LNCaP clone FGC (cell line): ENCODE measurements at regions not wholly inside any gene's neighbourhood (a gene's known extent, or its start where the extent isn't known, plus 50 kb on each side); places are given as distances from the start of the nearest gene placed in this dataset.

ENCODE experiments used
- DNase-seq: peaks from one replicate; pipeline ENCODE4 v3.0.0-alpha.2; 2011; ENCODE audit warnings: low read depth
- H3K4me3 ChIP-seq: 2 replicates; pipeline ENCODE4 v1.5.1; 2011; ENCODE audit warnings: mild to moderate bottlenecking, low read depth, low read length, control low read depth
- TF ChIP-seq, protein P1 (sequence below): IDR thresholded peaks from 2 replicates; pipeline ENCODE4 v1.5.1; 2012; ENCODE audit warnings: mild to moderate bottlenecking; ENCODE audit not compliant: control insufficient read depth, insufficient read depth; ENCODE audit errors: extremely low read depth

DNA sequence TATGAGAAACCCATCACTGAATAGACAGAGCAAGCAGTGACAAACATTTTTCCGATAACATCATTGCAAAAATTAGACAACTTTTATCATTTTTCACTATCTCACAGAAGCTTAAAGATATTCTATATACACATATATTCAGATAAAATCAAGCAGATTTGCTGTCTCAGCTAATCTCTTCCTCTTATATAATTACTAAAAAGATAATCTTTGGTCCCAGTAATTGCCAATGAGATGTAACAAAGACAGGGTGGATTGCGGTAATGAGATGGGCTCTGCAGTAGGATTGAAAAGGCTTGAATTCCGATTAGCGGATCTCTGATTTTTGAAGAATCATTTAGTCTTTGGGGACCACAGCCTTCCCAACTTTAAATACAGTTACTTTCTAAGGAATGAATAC is 63.5 kb downstream of the SYT4 start:
- TF ChIP-seq, protein P1, sequence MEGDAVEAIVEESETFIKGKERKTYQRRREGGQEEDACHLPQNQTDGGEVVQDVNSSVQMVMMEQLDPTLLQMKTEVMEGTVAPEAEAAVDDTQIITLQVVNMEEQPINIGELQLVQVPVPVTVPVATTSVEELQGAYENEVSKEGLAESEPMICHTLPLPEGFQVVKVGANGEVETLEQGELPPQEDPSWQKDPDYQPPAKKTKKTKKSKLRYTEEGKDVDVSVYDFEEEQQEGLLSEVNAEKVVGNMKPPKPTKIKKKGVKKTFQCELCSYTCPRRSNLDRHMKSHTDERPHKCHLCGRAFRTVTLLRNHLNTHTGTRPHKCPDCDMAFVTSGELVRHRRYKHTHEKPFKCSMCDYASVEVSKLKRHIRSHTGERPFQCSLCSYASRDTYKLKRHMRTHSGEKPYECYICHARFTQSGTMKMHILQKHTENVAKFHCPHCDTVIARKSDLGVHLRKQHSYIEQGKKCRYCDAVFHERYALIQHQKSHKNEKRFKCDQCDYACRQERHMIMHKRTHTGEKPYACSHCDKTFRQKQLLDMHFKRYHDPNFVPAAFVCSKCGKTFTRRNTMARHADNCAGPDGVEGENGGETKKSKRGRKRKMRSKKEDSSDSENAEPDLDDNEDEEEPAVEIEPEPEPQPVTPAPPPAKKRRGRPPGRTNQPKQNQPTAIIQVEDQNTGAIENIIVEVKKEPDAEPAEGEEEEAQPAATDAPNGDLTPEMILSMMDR: no peak
- no peak for DNase-seq

DNA sequence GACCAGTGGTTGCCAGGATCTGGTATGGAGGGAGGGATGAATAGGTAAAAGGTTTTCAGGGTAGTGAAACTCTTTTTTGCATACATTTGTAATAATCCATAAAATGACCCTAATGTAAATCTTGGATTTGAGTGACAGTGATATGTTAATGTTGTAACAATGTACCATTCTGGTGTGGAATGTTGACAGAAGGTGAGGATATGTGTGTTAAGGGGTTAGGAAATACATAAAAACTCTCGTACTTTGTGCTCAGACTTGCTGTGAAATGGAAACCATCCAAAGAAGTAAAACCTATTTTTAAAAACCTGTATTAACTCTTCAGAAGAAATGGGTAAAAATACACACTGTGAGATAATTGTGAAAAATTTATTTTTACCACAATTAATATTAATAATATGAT is 66.2 kb downstream of the SYT4 start:
- no peak overlapping the region for H3K4me3 ChIP-seq
- TF ChIP-seq, protein P1: no peak
- DNase-seq: no peak

More for the DNA sequence above, 63.5 kb downstream of the SYT4 start:
- no peak overlapping the region for H3K4me3 ChIP-seq

DNA sequence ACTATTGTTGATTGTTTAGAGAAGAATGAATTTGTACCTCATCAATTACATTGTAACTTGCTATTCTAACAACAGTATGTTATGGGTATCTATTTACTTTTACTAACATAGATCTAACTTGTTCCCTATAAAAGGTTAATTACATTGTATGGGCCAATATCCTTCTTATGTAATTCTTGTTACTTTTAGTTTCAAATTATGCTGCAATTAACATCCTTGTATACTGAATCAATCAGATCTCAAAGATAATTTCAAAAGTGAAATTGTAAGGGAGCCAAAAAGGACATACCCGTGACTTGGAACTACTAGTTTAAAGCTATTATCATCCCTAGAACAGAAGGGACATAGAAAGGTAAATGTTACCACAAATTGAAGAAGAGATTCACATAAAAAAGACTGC is 79.9 kb upstream of the RIT2 start:
- TF ChIP-seq, protein P1: no peak
- peak; percentile 93 for DNase-seq
- no peak overlapping the region for H3K4me3 ChIP-seq

DNA sequence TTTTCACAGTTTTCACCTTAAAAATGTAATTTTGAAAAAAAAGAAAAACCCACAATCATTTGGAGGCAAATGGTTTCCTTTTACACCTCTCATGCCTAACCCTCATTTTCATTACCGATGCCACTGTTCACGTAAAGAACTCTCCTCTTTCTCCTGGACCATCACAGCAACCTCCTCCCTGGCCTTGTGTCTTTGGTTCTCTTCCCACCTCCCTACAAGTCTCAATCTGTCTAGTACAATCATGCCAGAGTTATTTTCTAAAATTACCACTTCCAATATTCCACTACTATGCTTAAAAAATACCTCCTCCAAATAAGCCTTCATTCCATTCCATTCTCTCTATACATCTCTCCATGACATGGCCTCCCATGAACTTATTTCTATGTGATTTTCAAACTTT is 77.9 kb upstream of the RIT2 start:
- no peak for DNase-seq

DNA sequence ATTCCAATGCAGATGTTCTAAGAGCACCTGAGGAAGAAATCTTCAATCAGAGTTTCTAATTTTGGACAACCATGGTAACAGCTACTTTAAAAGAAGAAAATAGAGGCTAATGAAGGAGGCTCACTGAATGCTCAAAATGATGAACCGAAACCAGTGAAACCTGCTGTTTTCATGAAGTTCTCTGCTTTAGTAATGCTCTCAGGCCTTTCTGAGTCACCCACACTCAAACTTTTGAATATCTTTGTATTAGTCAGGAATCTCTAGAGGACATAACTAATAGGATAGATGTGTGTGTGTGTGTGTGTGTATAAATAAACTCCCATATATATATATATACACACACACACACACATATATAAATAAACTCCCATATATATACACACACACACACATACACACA is 76.9 kb upstream of the RIT2 start:
- DNase-seq: no peak
- TF ChIP-seq, protein P1: no peak
- H3K4me3 ChIP-seq: no peak overlapping the region

More for the DNA sequence above, 77.9 kb upstream of the RIT2 start:
- TF ChIP-seq, protein P1: no peak
- H3K4me3 ChIP-seq: no peak overlapping the region

DNA sequence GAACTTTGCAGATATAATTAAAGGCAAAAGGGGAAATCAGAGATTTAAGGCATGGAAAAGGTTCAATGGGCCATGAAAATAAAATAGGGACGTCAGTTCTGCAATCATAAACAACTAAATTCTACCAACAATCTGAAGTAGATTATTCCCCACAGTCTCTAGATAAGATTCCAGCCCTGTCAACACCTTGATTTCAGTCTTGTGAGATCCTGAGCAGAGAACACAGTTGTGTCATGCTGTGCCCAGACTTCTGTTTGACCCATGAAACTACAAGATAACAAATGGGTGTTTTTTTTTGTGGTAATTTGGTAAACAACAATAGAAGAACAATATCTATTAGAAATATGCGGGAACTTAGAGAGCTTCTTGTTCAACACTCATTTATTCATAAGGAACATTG is 66.2 kb upstream of the RIT2 start:
- TF ChIP-seq, protein P1: no peak
- no peak for DNase-seq
- no peak overlapping the region for H3K4me3 ChIP-seq

DNA sequence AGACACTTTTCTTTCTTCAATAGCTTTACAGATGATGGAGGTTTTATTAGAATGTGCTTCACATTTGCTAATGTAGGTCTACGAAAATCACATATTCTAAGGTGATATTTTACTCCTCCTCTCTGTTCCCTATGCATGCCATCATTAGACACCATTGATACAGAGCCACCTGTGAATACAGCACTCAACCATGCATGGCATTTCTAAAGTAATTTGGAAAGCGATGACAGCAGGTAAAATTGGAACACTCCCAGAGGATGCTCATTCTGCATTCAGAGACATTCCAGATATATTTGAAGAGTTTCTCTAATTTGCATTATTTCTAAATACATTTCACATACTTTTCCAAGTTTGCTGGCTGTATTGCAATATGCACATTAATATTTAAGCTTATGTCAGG is 65.3 kb upstream of the RIT2 start:
- no peak overlapping the region for H3K4me3 ChIP-seq
- DNase-seq: no peak
- TF ChIP-seq, protein P1: no peak
